Ascending aorta (tissue), 2 donors: ENCODE measurements at regions not wholly inside any gene's neighbourhood (a gene's known extent, or its start where the extent isn't known, plus 50 kb on each side); places are given as distances from the start of the nearest gene placed in this dataset.

Source experiments
- DNase-seq, 2 donors: peaks; one replicate each; pipeline ENCODE4 v3.0.0-alpha.2; 2019; ENCODE audit warnings: low spot score in 2 of 2
- H3K27ac ChIP-seq, 2 donors: fragments of 200-600 bp; sonication (generic); one replicate each; pipeline ENCODE4 v1.5.1; 2016 to 2017; ENCODE audit warnings: mild to moderate bottlenecking in 1 of 2
- H3K27me3 ChIP-seq: fragments of 200-600 bp; sonication (generic); one replicate; pipeline ENCODE4 v1.5.1; 2017
- H3K36me3 ChIP-seq, 2 donors: fragments of 200-600 bp; sonication (generic); one replicate each; pipeline ENCODE4 v1.5.1; 2016
- H3K4me1 ChIP-seq, 2 donors: fragments of 200-600 bp; sonication (generic); one replicate each; pipeline ENCODE4 v1.5.1; 2016 to 2017; ENCODE audit warnings: mild to moderate bottlenecking in 1 of 2
- H3K4me3 ChIP-seq, 2 donors: fragments of 200-600 bp; sonication (generic); one replicate each; pipeline ENCODE4 v1.5.1; 2016 to 2017; ENCODE audit warnings: mild to moderate bottlenecking in 1 of 2
- H3K9me3 ChIP-seq, 2 donors: fragments of 200-600 bp; sonication (generic); one replicate each; pipeline ENCODE4 v1.5.1; 2016
- CTCF ChIP-seq, 3 experiments: fragments of 200-600 bp in 2 of 3; fragments of 450-650 bp in 1 of 3; sonication (generic) in 2 of 3; IDR thresholded peaks; one replicate each; pipeline ENCODE4 v1.5.1; 2016 to 2019; ENCODE audit warnings: antibody characterized with exemption in 3 of 3, mild to moderate bottlenecking in 1 of 3, moderate library complexity in 1 of 3
- intact Hi-C: fragments of 100-400 bp; cut with DNase I; formaldehyde crosslinking; loops from one replicate; pipeline ENCODE4 v1.15.1; 2023

GRCh38 chr3:106908181-106908938 is 468.9 kb upstream of the CCDC54 start:
- no peak overlapping the region for H3K4me3 ChIP-seq
- no peaks in the 10 kb centered on the region for H3K9me3 ChIP-seq
- DNase-seq, result no peak
- H3K4me1 ChIP-seq, result no peaks in the 10 kb centered on the region
- TF ChIP-seq CTCF (IDR thresholded peaks at IDR 0.05), result no peak
- H3K27ac ChIP-seq, result no peak overlapping the region
- no peaks in the 10 kb centered on the region for H3K36me3 ChIP-seq
- H3K27me3 ChIP-seq, result no peaks in the 10 kb centered on the region
- intact Hi-C loops, result no loop called here

- intact Hi-C loops, result no loop called here
- H3K36me3 ChIP-seq, result no peaks in the 10 kb centered on the region
- H3K27ac ChIP-seq, result no peak overlapping the region
- H3K4me3 ChIP-seq, result no peak overlapping the region
- DNase-seq, result no peak
- no peak for TF ChIP-seq CTCF (IDR thresholded peaks at IDR 0.05)
- H3K27me3 ChIP-seq, result no peaks in the 10 kb centered on the region
- H3K4me1 ChIP-seq, result no peaks in the 10 kb centered on the region
- no peaks in the 10 kb centered on the region for H3K9me3 ChIP-seq
Observed at GRCh38 chr3:106913111-106913698, 464.0 kb upstream of the CCDC54 start.

- DNase-seq, result no peak
- intact Hi-C loops, result no loop called here
- H3K27ac ChIP-seq, result no peak overlapping the region
Observed at GRCh38 chr3:106913966-106914365, 463.3 kb upstream of the CCDC54 start.

GRCh38 chr3:106920609-106921008 is 456.6 kb upstream of the CCDC54 start:
- intact Hi-C loops, result no loop called here
- no peaks in the 10 kb centered on the region for H3K4me1 ChIP-seq
- no peak for DNase-seq

More at GRCh38 chr3:106913966-106914365, 463.3 kb upstream of the CCDC54 start:
- H3K27me3 ChIP-seq, result no peaks in the 10 kb centered on the region
- H3K4me3 ChIP-seq, result no peak overlapping the region
- no peaks in the 10 kb centered on the region for H3K4me1 ChIP-seq
- H3K9me3 ChIP-seq, result no peaks in the 10 kb centered on the region
- H3K36me3 ChIP-seq, result no peaks in the 10 kb centered on the region
- no peak for TF ChIP-seq CTCF (IDR thresholded peaks at IDR 0.05)

GRCh38 chr3:106929081-106929480 is 448.2 kb upstream of the CCDC54 start:
- H3K4me1 ChIP-seq, result no peaks in the 10 kb centered on the region
- intact Hi-C loops, result no loop called here
- no peaks in the 10 kb centered on the region for H3K27me3 ChIP-seq
- H3K27ac ChIP-seq, result no peak overlapping the region
- DNase-seq, result no peak
- no peaks in the 10 kb centered on the region for H3K36me3 ChIP-seq
- no peak for TF ChIP-seq CTCF (IDR thresholded peaks at IDR 0.05)
- H3K9me3 ChIP-seq, result no peaks in the 10 kb centered on the region
- H3K4me3 ChIP-seq, result no peak overlapping the region

More at GRCh38 chr3:106920609-106921008, 456.6 kb upstream of the CCDC54 start:
- Histone ChIP-seq H3K27me3 (no peaks in the 10 kb centered on the region), H3K9me3 (no peaks in the 10 kb centered on the region), H3K27ac (no peak overlapping the region), H3K4me3 (no peak overlapping the region), H3K36me3 (no peaks in the 10 kb centered on the region)
- TF ChIP-seq CTCF (IDR thresholded peaks at IDR 0.05), result no peak
